ENCODE measurements at regions not wholly inside any gene's neighbourhood (a gene's known extent, or its start where the extent isn't known, plus 50 kb on each side); places are given as distances from the start of the nearest gene placed in this dataset.

DNA sequence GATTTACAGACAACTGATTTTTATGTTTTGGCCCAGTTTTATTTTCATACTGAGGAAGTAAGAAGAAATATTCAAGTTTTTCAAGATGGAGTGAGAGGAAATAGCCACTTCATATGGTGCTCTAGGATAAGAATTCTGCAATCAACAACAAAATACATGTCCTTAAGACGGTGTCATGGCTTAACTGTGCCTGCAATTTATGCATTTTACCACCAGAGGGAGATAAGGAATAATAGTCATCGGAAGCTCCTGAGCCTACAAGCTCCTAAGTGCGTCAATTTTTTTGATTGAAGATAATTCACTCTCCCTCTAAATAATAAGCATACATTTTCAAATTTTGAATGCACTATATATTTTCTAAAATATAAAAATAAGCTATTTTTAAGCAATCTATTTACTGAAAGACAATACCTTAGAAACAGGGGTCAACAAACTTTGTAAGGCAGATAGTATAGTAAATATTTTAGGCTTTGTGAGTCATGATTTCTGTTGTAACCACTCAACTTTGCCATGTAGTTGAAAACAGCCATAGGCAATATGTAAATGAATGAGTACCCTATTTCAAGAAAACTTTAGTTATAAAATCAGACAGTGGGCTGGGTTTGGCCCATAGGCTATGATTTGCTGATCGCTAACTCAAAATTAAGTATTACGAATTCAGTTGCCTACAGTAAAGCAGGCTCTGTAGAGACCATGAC lies 230.9 kb upstream of the DTNBP1 start:
- intact Hi-C loops (cut with micrococcal nuclease): loop anchor here (5.0 kb wide), 1 partner anchor 314 kb away; no protein-coding TSS in a partner anchor
- ChIA-PET POLR2A (no interaction called here), CTCF (interaction anchor here (0.6 to 1.1 kb wide), 4 partner anchors 8 to 289 kb away, joined by 3 read pairs; no protein-coding TSS in a partner anchor), RAD21 (ENCODE audit: low non-redundant PET in 1 of 2, low total read pairs in 2 of 2, uncharacterized antibody in 2 of 2, unreplicated experiment in 2 of 2) (interaction anchor here in 1 of 2 experiments (1.0 kb wide), 1 partner anchor 289 kb away, joined by 3 read pairs; no protein-coding TSS in a partner anchor)
- no peak overlapping the region for H3K9ac ChIP-seq (ENCODE audit: low read length)
- no peak overlapping the region for H3K27ac ChIP-seq (ENCODE audit: low read depth, low read length)
- H3K4me1 ChIP-seq (ENCODE audit: control insufficient read depth in 1 of 2, insufficient read depth in 2 of 2, low read length in 2 of 2): no peaks in the 10 kb centered on the region
- no peaks in the 10 kb centered on the region for H3K36me3 ChIP-seq (ENCODE audit: control insufficient read depth in 1 of 2, insufficient read depth in 2 of 2, low read length in 2 of 2)
- H3K9me2 ChIP-seq (ENCODE audit: insufficient read depth): no peaks in the 10 kb centered on the region
- H3K9me3 ChIP-seq (ENCODE audit: control insufficient read depth in 1 of 2, insufficient read depth in 1 of 2, low read depth in 1 of 2, low read length in 2 of 2): peaks cover 0 to 4% of the 10 kb centered on the region in 2 experiments; a peak in 1 of 4 replicates
- TF ChIP-seq YY1 (IDR thresholded peaks at IDR 0.05; ENCODE audit: extremely low read depth, insufficient replicate concordance, low read depth, low read length): no peak
- TF ChIP-seq, protein P1, sequence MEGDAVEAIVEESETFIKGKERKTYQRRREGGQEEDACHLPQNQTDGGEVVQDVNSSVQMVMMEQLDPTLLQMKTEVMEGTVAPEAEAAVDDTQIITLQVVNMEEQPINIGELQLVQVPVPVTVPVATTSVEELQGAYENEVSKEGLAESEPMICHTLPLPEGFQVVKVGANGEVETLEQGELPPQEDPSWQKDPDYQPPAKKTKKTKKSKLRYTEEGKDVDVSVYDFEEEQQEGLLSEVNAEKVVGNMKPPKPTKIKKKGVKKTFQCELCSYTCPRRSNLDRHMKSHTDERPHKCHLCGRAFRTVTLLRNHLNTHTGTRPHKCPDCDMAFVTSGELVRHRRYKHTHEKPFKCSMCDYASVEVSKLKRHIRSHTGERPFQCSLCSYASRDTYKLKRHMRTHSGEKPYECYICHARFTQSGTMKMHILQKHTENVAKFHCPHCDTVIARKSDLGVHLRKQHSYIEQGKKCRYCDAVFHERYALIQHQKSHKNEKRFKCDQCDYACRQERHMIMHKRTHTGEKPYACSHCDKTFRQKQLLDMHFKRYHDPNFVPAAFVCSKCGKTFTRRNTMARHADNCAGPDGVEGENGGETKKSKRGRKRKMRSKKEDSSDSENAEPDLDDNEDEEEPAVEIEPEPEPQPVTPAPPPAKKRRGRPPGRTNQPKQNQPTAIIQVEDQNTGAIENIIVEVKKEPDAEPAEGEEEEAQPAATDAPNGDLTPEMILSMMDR (IDR thresholded peaks at IDR 0.05 in 2 of 3, conservative IDR thresholded peaks at IDR 0.05 in 1 of 3; ENCODE audit: borderline replicate concordance in 1 of 3, insufficient read depth in 1 of 3, low read depth in 2 of 3, low read length in 2 of 3): peak; percentile 39 to 77 (median 60); a peak in 5 of 6 replicates
- TF ChIP-seq CEBPB (IDR thresholded peaks at IDR 0.05; ENCODE audit: low read depth): no peak
- no peak for TF ChIP-seq ZNF274 (IDR thresholded peaks at IDR 0.05; ENCODE audit: low read depth, low read length)
- TF ChIP-seq TCF7L2 (IDR thresholded peaks at IDR 0.05; ENCODE audit: borderline replicate concordance, extremely low read depth, insufficient read depth, insufficient read length): no peak
- TF ChIP-seq RAD21 (IDR thresholded peaks at IDR 0.05; ENCODE audit: low read depth): peak; percentile 58
- TF ChIP-seq, protein P2, sequence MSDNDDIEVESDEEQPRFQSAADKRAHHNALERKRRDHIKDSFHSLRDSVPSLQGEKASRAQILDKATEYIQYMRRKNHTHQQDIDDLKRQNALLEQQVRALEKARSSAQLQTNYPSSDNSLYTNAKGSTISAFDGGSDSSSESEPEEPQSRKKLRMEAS (IDR thresholded peaks at IDR 0.05): no peak
- no peaks in the 10 kb centered on the region for H3K79me2 ChIP-seq (ENCODE audit: insufficient read depth, low read length)
- peak; percentile 53 for DNase-seq (ENCODE audit: low read depth, low spot score)
- BruUV-seq (replicated peaks): no TSS peak
- ATAC-seq: peak; percentile 73
- H3K27me3 ChIP-seq (ENCODE audit: insufficient read depth, low read length): no peaks in the 10 kb centered on the region
- H2AFZ ChIP-seq (ENCODE audit: low read depth, low read length, poor library complexity, severe bottlenecking): no peak overlapping the region
- no peak overlapping the region for H3K4me2 ChIP-seq (ENCODE audit: low read length)
- H3K4me3 ChIP-seq (replicated peaks in 1 of 2; ENCODE audit: low read depth in 1 of 2, low read length in 2 of 2): no peak overlapping the region
- H4K20me1 ChIP-seq (ENCODE audit: insufficient read depth): no peaks in the 10 kb centered on the region
